ENCODE measurements at regions not wholly inside any gene's neighbourhood (a gene's known extent, or its start where the extent isn't known, plus 50 kb on each side); places are given as distances from the start of the nearest gene placed in this dataset.

GRCh38 chr21:27035791-27036190 lies 68.9 kb upstream of the ADAMTS5 start:
- TF ChIP-seq CTCF (IDR thresholded peaks at IDR 0.05) (no peak), EZH2 (IDR thresholded peaks at IDR 0.05; ENCODE audit: borderline replicate concordance, insufficient read depth, low read depth, low read length, poor library complexity, severe bottlenecking) (no peak)
